HAP-1 (cell line): ENCODE measurements at regions not wholly inside any gene's neighbourhood (a gene's known extent, or its start where the extent isn't known, plus 50 kb on each side); places are given as distances from the start of the nearest gene placed in this dataset.

ENCODE experiments used
- DNase-seq, 2 experiments: peaks; one replicate each; pipeline ENCODE4 v3.0.0-alpha.2; 2016 to 2020; ENCODE audit warnings: low spot score in 2 of 2
- H3K27me3 ChIP-seq: fragments of 250-450 bp; sonication (Bioruptor Pico); 2 replicates; pipeline ENCODE4 v1.5.1; 2020; ENCODE audit warnings: low read depth, mild to moderate bottlenecking, moderate library complexity
- H3K36me3 ChIP-seq: fragments of 250-450 bp; sonication (Bioruptor Pico); replicated peaks from 2 replicates; pipeline ENCODE4 v1.5.1; 2020; ENCODE audit warnings: mild to moderate bottlenecking
- H3K4me1 ChIP-seq: fragments of 250-450 bp; sonication (Bioruptor Pico); 2 replicates; pipeline ENCODE4 v1.5.1; 2020; ENCODE audit warnings: mild to moderate bottlenecking
- H3K4me3 ChIP-seq: fragments of 250-450 bp; sonication (Bioruptor Pico); 2 replicates; pipeline ENCODE4 v1.5.1; 2020; ENCODE audit warnings: mild to moderate bottlenecking, moderate library complexity
- H3K9me3 ChIP-seq: fragments of 250-450 bp; sonication (Bioruptor Pico); 2 replicates; pipeline ENCODE4 v1.5.1; 2020; ENCODE audit warnings: mild to moderate bottlenecking, moderate library complexity
- in situ Hi-C: fragments of 300-500 bp; cut with MboI; formaldehyde crosslinking; loops from 3 replicates; pipeline ENCODE4 v1.14.3; 2020; ENCODE audit warnings: low sequenced_read_pairs, inconsistent platforms, mixed read lengths

GRCh38 chr3:110101361-110101760 lies 764.0 kb upstream of the DPPA4 start:
- no peak overlapping the region for H3K4me3 ChIP-seq
- in situ Hi-C loops, result no loop called here
- H3K27me3 ChIP-seq, result no peaks in the 10 kb centered on the region
- H3K4me1 ChIP-seq, result no peaks in the 10 kb centered on the region
- no peak for DNase-seq
- H3K36me3 ChIP-seq, result no peaks in the 10 kb centered on the region
- H3K9me3 ChIP-seq, result no peaks in the 10 kb centered on the region

DNA sequence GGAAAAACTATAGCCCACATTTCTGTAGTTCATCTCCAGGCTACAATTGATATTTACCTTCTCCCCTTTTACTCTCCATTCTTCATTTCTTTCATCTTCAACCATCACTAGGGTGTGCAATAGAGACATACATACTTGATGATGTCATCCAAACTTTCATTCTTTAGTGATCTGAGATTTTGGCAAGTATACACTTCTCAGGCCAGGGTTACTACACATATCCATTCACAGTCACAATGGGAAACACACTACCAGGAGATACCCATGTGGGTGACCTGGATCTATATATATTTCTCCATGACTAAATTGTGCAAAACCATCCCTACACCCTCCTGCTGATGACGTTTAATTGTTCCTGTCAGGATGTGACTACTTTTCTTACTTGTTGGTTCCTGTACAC lies 769.5 kb upstream of the DPPA4 start:
- H3K36me3 ChIP-seq, result no peaks in the 10 kb centered on the region
- no peaks in the 10 kb centered on the region for H3K27me3 ChIP-seq
- in situ Hi-C loops, result no loop called here
- no peak overlapping the region for H3K4me3 ChIP-seq
- no peaks in the 10 kb centered on the region for H3K4me1 ChIP-seq
- DNase-seq, result no peak
- H3K9me3 ChIP-seq, result no peaks in the 10 kb centered on the region

GRCh38 chr3:110123946-110124345 lies 786.6 kb upstream of the DPPA4 start:
- no peak for DNase-seq
- H3K9me3 ChIP-seq, result peaks cover 2% of the 10 kb centered on the region; the same call in 1 of the 2 replicates
- no peaks in the 10 kb centered on the region for H3K4me1 ChIP-seq
- in situ Hi-C loops, result no loop called here
- H3K36me3 ChIP-seq, result no peaks in the 10 kb centered on the region
- no peaks in the 10 kb centered on the region for H3K27me3 ChIP-seq
- no peak overlapping the region for H3K4me3 ChIP-seq

DNA sequence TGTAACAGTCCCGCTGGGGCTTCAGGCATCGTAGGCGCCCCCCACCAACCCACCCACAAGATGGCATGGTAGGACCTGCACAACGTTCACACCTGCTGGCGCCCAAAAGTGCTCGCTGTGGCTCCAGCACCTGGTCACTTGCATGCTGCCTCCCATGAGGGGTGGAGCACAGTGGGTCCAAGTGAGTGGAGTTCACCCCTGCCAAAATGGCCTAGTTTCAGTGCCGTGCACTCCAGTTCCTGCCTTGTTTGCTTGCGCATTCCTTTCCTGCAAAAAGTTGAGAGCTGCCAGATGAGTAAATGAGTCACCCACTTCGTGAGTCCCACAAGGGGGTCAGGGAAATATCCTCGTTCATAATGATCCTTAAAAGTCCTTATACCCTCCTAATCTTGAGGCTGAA lies 788.7 kb upstream of the DPPA4 start:
- in situ Hi-C loops, result no loop called here
- DNase-seq, result no peak
- Histone ChIP-seq H3K36me3 (no peaks in the 10 kb centered on the region), H3K4me1 (no peaks in the 10 kb centered on the region), H3K27me3 (no peaks in the 10 kb centered on the region), H3K9me3 (no peaks in the 10 kb centered on the region), H3K4me3 (no peak overlapping the region)

GRCh38 chr3:110133971-110134370 lies 796.6 kb upstream of the DPPA4 start:
- peaks cover under 1% of the 10 kb centered on the region; the same call in 1 of the 2 replicates for H3K4me1 ChIP-seq
- no peaks in the 10 kb centered on the region for H3K36me3 ChIP-seq
- H3K4me3 ChIP-seq, result no peak overlapping the region
- in situ Hi-C loops, result no loop called here
- 0 out of 2 replicates have a peak, but pooled peaks cover 4% of the 10 kb centered on the region for H3K9me3 ChIP-seq
- no peaks in the 10 kb centered on the region for H3K27me3 ChIP-seq
- DNase-seq, result no peak

- Histone ChIP-seq H3K4me3 (no peak overlapping the region), H3K9me3 (0 out of 2 replicates have a peak, but pooled peaks cover 4% of the 10 kb centered on the region), H3K27me3 (no peaks in the 10 kb centered on the region), H3K4me1 (peaks cover 3% of the 10 kb centered on the region), H3K36me3 (no peaks in the 10 kb centered on the region)
- in situ Hi-C loops, result no loop called here
- DNase-seq, result no peak
These were observed 801.7 kb upstream of the DPPA4 start for GRCh38 chr3:110139048-110139447.

DNA sequence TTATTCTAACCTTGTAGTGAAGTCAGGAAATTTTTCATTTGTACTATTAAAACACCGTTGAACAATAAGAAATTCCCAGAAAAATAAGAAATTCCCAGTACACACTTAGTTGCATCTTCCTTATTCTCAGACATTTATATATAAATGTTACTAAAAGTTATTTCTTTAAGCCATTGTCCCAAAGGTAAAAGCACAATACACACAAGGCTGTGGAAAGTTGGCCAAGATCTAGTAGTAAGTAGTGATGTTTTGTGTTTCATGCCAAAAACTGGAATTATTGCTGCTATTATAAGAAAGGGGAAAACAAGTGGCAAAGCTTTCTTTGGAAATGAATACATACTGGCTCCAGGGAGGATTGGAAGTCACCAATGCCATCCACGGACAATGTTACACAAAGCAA lies 802.5 kb upstream of the DPPA4 start:
- in situ Hi-C loops, result no loop called here

DNA sequence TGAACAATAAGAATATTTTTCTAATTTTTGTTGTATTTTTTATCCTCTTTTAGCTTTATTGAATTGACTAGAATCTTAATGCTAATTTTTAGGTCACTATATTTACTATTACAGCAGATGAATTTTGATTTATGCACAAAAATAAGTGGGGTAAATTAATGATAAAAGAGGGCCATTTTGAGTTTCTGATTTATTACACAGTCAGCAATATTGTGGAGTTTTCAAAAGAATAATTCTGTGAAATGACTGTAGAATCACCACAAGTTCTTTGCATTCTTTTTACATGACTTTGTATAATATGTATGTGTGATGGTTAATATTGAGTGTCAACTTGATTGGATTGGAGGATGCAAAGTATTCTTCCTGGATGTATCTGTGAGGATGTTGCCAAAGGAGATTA lies 812.4 kb upstream of the DPPA4 start:
- Histone ChIP-seq H3K9me3 (no peaks in the 10 kb centered on the region), H3K27me3 (no peaks in the 10 kb centered on the region), H3K4me1 (no peaks in the 10 kb centered on the region), H3K4me3 (no peak overlapping the region), H3K36me3 (no peaks in the 10 kb centered on the region)
- in situ Hi-C loops, result no loop called here
- no peak for DNase-seq

More for the DNA sequence above, 802.5 kb upstream of the DPPA4 start:
- no peaks in the 10 kb centered on the region for H3K36me3 ChIP-seq
- DNase-seq, result no peak
- H3K27me3 ChIP-seq, result no peaks in the 10 kb centered on the region
- H3K9me3 ChIP-seq, result 0 out of 2 replicates have a peak, but pooled peaks cover 4% of the 10 kb centered on the region
- no peak overlapping the region for H3K4me3 ChIP-seq
- peaks cover 3% of the 10 kb centered on the region for H3K4me1 ChIP-seq

GRCh38 chr3:110157221-110157620 lies 819.9 kb upstream of the DPPA4 start:
- H3K36me3 ChIP-seq, result no peaks in the 10 kb centered on the region
- no peaks in the 10 kb centered on the region for H3K9me3 ChIP-seq
- H3K4me1 ChIP-seq, result no peaks in the 10 kb centered on the region
- in situ Hi-C loops, result no loop called here
- H3K4me3 ChIP-seq, result no peak overlapping the region
- H3K27me3 ChIP-seq, result no peaks in the 10 kb centered on the region
- no peak for DNase-seq

DNA sequence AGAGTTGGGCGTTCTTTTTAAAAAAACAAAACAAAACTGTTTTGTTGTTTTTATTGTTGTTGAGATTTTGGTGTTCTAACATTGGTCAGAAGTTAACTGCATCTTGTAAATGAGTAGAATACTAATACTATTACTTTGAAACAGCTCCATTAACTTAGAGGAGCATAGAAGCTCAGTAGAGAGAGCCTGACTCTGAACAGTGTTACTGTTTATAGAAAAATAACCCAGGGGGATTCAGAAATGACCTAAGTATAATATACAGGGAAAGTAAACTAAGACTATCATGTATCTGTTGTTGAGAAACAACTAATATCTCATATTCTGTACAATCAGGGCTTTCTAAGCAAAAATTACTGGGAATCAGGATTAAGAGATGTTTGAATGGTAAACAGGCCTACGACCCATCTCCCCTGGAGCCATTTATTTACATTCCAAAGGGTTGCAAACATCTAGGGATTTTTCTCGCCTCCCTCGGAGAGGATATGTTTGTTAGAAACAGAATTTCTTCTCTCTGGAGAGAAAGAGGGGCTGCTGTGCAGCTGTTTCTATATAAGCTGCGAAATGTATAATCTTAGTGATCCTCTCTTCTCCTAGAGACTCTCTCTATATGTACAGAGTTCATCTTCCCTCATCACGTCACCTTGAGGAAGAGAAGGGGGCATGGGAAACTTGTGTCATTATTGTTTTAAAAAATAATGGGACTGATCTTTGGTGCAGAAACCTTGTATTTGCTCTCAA lies 827.5 kb upstream of the DPPA4 start:
- H3K27me3 ChIP-seq, result no peaks in the 10 kb centered on the region
- no peaks in the 10 kb centered on the region; the same call in 1 of the 2 replicates for H3K4me1 ChIP-seq
- no peaks in the 10 kb centered on the region for H3K36me3 ChIP-seq
- peak in 1 of 2 experiments; percentile 13 for DNase-seq
- H3K9me3 ChIP-seq, result no peaks in the 10 kb centered on the region
- in situ Hi-C loops, result no loop called here
- H3K4me3 ChIP-seq, result no peak overlapping the region

DNA sequence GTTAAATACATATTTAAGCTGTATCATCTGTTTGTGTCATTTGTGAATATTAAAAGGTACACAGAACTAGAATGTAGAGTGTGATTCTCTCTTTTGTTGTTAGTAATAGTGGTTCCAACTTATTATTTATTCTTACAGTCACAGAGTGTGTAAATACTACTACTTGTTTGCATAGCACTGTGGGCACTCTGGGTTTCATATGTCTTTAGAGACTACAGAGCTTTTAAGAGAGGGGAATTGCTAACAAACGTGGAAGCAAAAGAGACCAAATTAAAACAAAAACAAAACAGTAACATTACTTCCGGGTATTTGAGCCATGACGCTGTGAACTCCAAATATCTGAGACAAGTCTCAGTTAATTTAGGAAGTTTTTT lies 828.0 kb upstream of the DPPA4 start:
- Histone ChIP-seq H3K36me3 (no peaks in the 10 kb centered on the region), H3K4me3 (no peak overlapping the region), H3K27me3 (no peaks in the 10 kb centered on the region), H3K4me1 (no peaks in the 10 kb centered on the region; the same call in 1 of the 2 replicates), H3K9me3 (no peaks in the 10 kb centered on the region)
- in situ Hi-C loops, result no loop called here
- DNase-seq, result no peak

DNA sequence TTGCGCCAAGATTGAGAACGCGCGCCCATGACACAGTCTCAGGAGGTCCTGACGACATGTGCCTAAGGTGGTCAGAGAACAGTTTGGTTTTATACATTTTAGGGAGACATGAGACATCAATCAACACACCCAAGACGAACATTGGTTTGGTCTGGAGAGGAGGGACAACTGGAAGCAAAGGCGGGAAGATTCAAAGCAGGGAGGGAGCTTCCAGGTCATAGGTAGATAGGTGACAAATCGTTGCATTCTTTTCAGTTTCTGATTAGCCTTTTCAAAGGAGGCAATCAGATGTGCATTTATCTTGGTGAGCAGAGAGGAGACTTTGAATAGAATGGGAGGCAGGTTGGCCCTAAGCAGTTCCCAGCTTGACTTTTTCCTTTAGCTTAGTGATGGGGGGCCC lies 828.4 kb upstream of the DPPA4 start:
- no peaks in the 10 kb centered on the region for H3K36me3 ChIP-seq
- no peak overlapping the region for H3K4me3 ChIP-seq
- H3K4me1 ChIP-seq, result no peaks in the 10 kb centered on the region; the same call in 1 of the 2 replicates
- in situ Hi-C loops, result no loop called here
- no peaks in the 10 kb centered on the region for H3K9me3 ChIP-seq
- H3K27me3 ChIP-seq, result no peaks in the 10 kb centered on the region
- no peak for DNase-seq

- Histone ChIP-seq H3K36me3 (no peaks in the 10 kb centered on the region), H3K4me3 (no peak overlapping the region), H3K9me3 (no peaks in the 10 kb centered on the region), H3K4me1 (no peaks in the 10 kb centered on the region; the same call in 1 of the 2 replicates), H3K27me3 (no peaks in the 10 kb centered on the region)
- DNase-seq, result no peak
- in situ Hi-C loops, result no loop called here
These were observed 829.4 kb upstream of the DPPA4 start for GRCh38 chr3:110166791-110167190.

DNA sequence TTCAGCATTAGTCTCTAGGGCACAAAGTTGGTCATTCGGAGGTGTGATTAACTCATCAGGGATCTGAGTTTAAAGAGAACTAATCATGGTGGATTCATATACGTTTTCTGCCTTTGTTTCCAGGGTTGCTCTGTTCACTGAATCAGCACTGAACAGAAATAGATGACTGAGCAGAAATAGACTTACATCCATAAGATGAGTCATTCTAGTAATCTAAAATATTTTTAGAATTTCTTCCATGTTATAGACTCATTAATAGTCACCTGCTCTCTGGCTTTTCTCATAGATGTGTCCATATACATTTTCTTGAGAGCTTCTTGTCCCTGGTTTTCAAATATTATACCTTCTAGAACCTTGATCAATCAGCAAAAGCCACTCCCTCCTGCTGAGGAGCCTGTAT lies 837.6 kb upstream of the DPPA4 start:
- Histone ChIP-seq H3K36me3 (no peaks in the 10 kb centered on the region), H3K4me1 (peaks cover 12% of the 10 kb centered on the region), H3K27me3 (no peaks in the 10 kb centered on the region), H3K4me3 (no peak overlapping the region), H3K9me3 (no peaks in the 10 kb centered on the region)
- no peak for DNase-seq
- in situ Hi-C loops, result no loop called here

- Histone ChIP-seq H3K36me3 (no peaks in the 10 kb centered on the region), H3K9me3 (no peaks in the 10 kb centered on the region), H3K27me3 (no peaks in the 10 kb centered on the region), H3K4me1 (peaks cover 12% of the 10 kb centered on the region), H3K4me3 (no peak overlapping the region)
- in situ Hi-C loops, result no loop called here
- DNase-seq, result no peak
These were observed 841.6 kb upstream of the DPPA4 start for GRCh38 chr3:110178965-110179364.
